HepG2 (cell line): ENCODE measurements at regions not wholly inside any gene's neighbourhood (a gene's known extent, or its start where the extent isn't known, plus 50 kb on each side); places are given as distances from the start of the nearest gene placed in this dataset.

ENCODE experiments used
- CREB1 ChIP-seq, 2 experiments: fragments of 450-650 bp in 1 of 2; IDR thresholded peaks; 2 replicates each; pipeline ENCODE4 v1.6.1; 2016 to 2017; ENCODE audit warnings: control low read depth in 1 of 2, mild to moderate bottlenecking in 1 of 2, missing compliant biosample characterization in 1 of 2, missing genetic modification characterization in 1 of 2
- EZH2 ChIP-seq: conservative IDR thresholded peaks from 2 replicates; pipeline ENCODE4 v1.6.1; 2012; ENCODE audit warnings: mild to moderate bottlenecking, low read depth, low read length, moderate library complexity
- MIER2 ChIP-seq: IDR thresholded peaks from 2 replicates; pipeline ENCODE4 v1.6.1; 2016; ENCODE audit warnings: missing biosample characterization, missing genetic modification reagents
- NPAS2 ChIP-seq: sonication (generic); formaldehyde crosslinking; IDR thresholded peaks from 2 replicates; pipeline ENCODE4 v1.8.0; 2022; ENCODE audit warnings: mild to moderate bottlenecking, missing genetic modification reagents, borderline replicate concordance
- POLR2AphosphoS2 ChIP-seq: IDR thresholded peaks from 2 replicates; pipeline ENCODE4 v1.6.1; 2011; ENCODE audit warnings: low read depth, low read length, improper control_type of control experiment
- POLR2AphosphoS5 ChIP-seq: IDR thresholded peaks from 2 replicates; pipeline ENCODE4 v1.6.1; 2012; ENCODE audit warnings: low read depth, low read length
- SMYD3 ChIP-seq: sonication (generic); formaldehyde crosslinking; IDR thresholded peaks from 2 replicates; pipeline ENCODE4 v1.8.1; 2023; ENCODE audit warnings: mild to moderate bottlenecking, missing genetic modification reagents
- TGIF2 ChIP-seq: IDR thresholded peaks from 2 replicates; pipeline ENCODE4 v1.6.1; 2016; ENCODE audit warnings: control low read depth, missing compliant biosample characterization
- ZNF460 ChIP-seq: sonication (generic); formaldehyde crosslinking; IDR thresholded peaks from 2 replicates; pipeline ENCODE4 v1.5.1; 2020; ENCODE audit warnings: missing genetic modification reagents, mild to moderate bottlenecking, borderline replicate concordance
- ZNF674 ChIP-seq: sonication (generic); formaldehyde crosslinking; IDR thresholded peaks from 2 replicates; pipeline ENCODE4 v1.5.0; 2020; ENCODE audit warnings: low read depth, mild to moderate bottlenecking, missing genetic modification reagents
- TF ChIP-seq, protein P1 (sequence below): sonication (generic); formaldehyde crosslinking; conservative IDR thresholded peaks from 2 replicates; pipeline ENCODE4 v1.4.0; 2020; ENCODE audit warnings: mild to moderate bottlenecking, missing genetic modification reagents, moderate library complexity
- TF ChIP-seq, protein P2 (sequence below): sonication (generic); formaldehyde crosslinking; IDR thresholded peaks from 2 replicates; pipeline ENCODE4 v1.4.0; 2020; ENCODE audit warnings: missing genetic modification reagents
- TF ChIP-seq, protein P3 (sequence below): IDR thresholded peaks from 2 replicates; pipeline ENCODE4 v1.6.1; 2012; ENCODE audit warnings: inconsistent platforms
- TF ChIP-seq, protein P4 (sequence below): IDR thresholded peaks from 2 replicates; pipeline ENCODE4 v1.6.1; 2012; ENCODE audit warnings: low read depth, low read length, improper control_type of control experiment

DNA sequence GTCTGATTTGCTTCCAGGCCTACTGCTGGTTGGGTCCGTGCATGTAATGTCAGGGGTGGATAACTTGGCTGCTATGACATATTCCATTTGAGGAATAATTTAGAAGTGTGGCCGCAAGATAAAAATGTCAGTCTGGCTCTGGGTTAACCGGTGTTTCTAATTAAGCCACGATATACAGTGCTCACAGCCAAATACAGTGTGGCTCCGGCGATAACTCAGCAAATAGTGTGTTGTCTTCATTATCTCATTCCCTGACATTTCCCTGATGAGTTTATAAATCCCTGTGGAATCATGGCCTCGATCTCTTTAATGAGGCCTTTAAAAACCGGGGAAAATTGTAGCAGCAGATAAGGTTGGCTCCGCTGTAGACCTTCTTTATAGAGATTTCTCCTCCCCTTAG is 1125.0 kb downstream of the TYW1 start:
- TF ChIP-seq CREB1 (IDR thresholded peaks at IDR 0.05) (no peak), CREB1 (CRISPR knock-in tag; IDR thresholded peaks at IDR 0.05) (no peak), EZH2 (no peak), ZNF460 (CRISPR knock-in tag) (no peak), POLR2AphosphoS2 (no peak), MIER2 (no peak), SMYD3 (CRISPR knock-in tag) (no peak), NPAS2 (CRISPR knock-in tag) (no peak), POLR2AphosphoS5 (no peak), ZNF674 (CRISPR knock-in tag) (no peak), TGIF2 (CRISPR knock-in tag) (no peak)
- TF ChIP-seq, protein P1, sequence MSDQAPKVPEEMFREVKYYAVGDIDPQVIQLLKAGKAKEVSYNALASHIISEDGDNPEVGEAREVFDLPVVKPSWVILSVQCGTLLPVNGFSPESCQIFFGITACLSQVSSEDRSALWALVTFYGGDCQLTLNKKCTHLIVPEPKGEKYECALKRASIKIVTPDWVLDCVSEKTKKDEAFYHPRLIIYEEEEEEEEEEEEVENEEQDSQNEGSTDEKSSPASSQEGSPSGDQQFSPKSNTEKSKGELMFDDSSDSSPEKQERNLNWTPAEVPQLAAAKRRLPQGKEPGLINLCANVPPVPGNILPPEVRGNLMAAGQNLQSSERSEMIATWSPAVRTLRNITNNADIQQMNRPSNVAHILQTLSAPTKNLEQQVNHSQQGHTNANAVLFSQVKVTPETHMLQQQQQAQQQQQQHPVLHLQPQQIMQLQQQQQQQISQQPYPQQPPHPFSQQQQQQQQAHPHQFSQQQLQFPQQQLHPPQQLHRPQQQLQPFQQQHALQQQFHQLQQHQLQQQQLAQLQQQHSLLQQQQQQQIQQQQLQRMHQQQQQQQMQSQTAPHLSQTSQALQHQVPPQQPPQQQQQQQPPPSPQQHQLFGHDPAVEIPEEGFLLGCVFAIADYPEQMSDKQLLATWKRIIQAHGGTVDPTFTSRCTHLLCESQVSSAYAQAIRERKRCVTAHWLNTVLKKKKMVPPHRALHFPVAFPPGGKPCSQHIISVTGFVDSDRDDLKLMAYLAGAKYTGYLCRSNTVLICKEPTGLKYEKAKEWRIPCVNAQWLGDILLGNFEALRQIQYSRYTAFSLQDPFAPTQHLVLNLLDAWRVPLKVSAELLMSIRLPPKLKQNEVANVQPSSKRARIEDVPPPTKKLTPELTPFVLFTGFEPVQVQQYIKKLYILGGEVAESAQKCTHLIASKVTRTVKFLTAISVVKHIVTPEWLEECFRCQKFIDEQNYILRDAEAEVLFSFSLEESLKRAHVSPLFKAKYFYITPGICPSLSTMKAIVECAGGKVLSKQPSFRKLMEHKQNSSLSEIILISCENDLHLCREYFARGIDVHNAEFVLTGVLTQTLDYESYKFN (CRISPR knock-in tag) = no peak
- TF ChIP-seq, protein P2, sequence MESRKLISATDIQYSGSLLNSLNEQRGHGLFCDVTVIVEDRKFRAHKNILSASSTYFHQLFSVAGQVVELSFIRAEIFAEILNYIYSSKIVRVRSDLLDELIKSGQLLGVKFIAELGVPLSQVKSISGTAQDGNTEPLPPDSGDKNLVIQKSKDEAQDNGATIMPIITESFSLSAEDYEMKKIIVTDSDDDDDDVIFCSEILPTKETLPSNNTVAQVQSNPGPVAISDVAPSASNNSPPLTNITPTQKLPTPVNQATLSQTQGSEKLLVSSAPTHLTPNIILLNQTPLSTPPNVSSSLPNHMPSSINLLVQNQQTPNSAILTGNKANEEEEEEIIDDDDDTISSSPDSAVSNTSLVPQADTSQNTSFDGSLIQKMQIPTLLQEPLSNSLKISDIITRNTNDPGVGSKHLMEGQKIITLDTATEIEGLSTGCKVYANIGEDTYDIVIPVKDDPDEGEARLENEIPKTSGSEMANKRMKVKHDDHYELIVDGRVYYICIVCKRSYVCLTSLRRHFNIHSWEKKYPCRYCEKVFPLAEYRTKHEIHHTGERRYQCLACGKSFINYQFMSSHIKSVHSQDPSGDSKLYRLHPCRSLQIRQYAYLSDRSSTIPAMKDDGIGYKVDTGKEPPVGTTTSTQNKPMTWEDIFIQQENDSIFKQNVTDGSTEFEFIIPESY = no peak
- TF ChIP-seq, protein P3, sequence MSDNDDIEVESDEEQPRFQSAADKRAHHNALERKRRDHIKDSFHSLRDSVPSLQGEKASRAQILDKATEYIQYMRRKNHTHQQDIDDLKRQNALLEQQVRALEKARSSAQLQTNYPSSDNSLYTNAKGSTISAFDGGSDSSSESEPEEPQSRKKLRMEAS = no peak
- TF ChIP-seq, protein P4, sequence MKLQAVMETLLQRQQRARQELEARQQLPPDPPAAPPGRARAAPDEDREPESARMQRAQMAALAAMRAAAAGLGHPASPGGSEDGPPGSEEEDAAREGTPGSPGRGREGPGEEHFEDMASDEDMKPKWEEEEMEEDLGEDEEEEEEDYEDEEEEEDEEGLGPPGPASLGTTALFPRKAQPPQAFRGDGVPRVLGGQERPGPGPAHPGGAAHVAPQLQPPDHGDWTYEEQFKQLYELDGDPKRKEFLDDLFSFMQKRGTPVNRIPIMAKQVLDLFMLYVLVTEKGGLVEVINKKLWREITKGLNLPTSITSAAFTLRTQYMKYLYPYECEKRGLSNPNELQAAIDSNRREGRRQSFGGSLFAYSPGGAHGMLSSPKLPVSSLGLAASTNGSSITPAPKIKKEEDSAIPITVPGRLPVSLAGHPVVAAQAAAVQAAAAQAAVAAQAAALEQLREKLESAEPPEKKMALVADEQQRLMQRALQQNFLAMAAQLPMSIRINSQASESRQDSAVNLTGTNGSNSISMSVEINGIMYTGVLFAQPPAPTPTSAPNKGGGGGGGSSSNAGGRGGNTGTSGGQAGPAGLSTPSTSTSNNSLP = no peak
